ENCODE measurements at regions not wholly inside any gene's neighbourhood (a gene's known extent, or its start where the extent isn't known, plus 50 kb on each side); places are given as distances from the start of the nearest gene placed in this dataset.

- Histone ChIP-seq H3K4me3 (ENCODE audit: extremely low read depth, insufficient read depth, low read length, poor library complexity, severe bottlenecking) (no peak overlapping the region), H3K36me3 (ENCODE audit: control insufficient read depth, insufficient read depth, low read length) (no peaks in the 10 kb centered on the region), H3K4me1 (ENCODE audit: control insufficient read depth, insufficient read depth, low read length, poor library complexity, severe bottlenecking) (no peaks in the 10 kb centered on the region), H3K9me3 (ENCODE audit: control insufficient read depth, low read length) (no peaks in the 10 kb centered on the region), H3K27ac (ENCODE audit: low read depth, low read length, severe bottlenecking) (no peak overlapping the region)
- WGBS, 2 experiments (ENCODE audit: insufficient coverage in 2 of 2), result 100% methylated on average over 1 of the region's 1 CpG
These were observed 181.0 kb downstream of the SPP2 start for GRCh38 chr2:234231460-234231859.

GRCh38 chr2:234219046-234219310 lies 168.5 kb downstream of the SPP2 start:
- Histone ChIP-seq H3K9me3 (ENCODE audit: control insufficient read depth, low read length) (no peaks in the 10 kb centered on the region), H3K27ac (ENCODE audit: low read depth, low read length, severe bottlenecking) (no peak overlapping the region), H3K36me3 (ENCODE audit: control insufficient read depth, insufficient read depth, low read length) (no peaks in the 10 kb centered on the region), H3K4me1 (ENCODE audit: control insufficient read depth, insufficient read depth, low read length, poor library complexity, severe bottlenecking) (no peaks in the 10 kb centered on the region), H3K4me3 (ENCODE audit: extremely low read depth, insufficient read depth, low read length, poor library complexity, severe bottlenecking) (no peak overlapping the region)
- WGBS, 2 experiments (ENCODE audit: insufficient coverage in 2 of 2), result 100% methylated on average over 1 to 2 of the region's 4 CpGs

GRCh38 chr2:234218266-234219045 lies 168.0 kb downstream of the SPP2 start:
- Histone ChIP-seq H3K9me3 (ENCODE audit: control insufficient read depth, low read length) (no peaks in the 10 kb centered on the region), H3K27ac (ENCODE audit: low read depth, low read length, severe bottlenecking) (no peak overlapping the region)
- WGBS, 2 experiments (ENCODE audit: insufficient coverage in 2 of 2), result 95 to 96% methylated on average over 7 to 9 of the region's 11 CpGs

GRCh38 chr2:234212534-234212933 lies 162.0 kb downstream of the SPP2 start:
- Histone ChIP-seq H3K4me1 (ENCODE audit: control insufficient read depth, insufficient read depth, low read length, poor library complexity, severe bottlenecking) (no peaks in the 10 kb centered on the region), H3K27ac (ENCODE audit: low read depth, low read length, severe bottlenecking) (no peak overlapping the region), H3K36me3 (ENCODE audit: control insufficient read depth, insufficient read depth, low read length) (no peaks in the 10 kb centered on the region), H3K9me3 (ENCODE audit: control insufficient read depth, low read length) (no peaks in the 10 kb centered on the region), H3K4me3 (ENCODE audit: extremely low read depth, insufficient read depth, low read length, poor library complexity, severe bottlenecking) (no peak overlapping the region)
- 80 to 83% methylated on average over 7 to 8 of the region's 8 CpGs for WGBS, 2 experiments (ENCODE audit: insufficient coverage in 2 of 2)

More at GRCh38 chr2:234218266-234219045, 168.0 kb downstream of the SPP2 start:
- H3K36me3 ChIP-seq (ENCODE audit: control insufficient read depth, insufficient read depth, low read length), result no peaks in the 10 kb centered on the region
- H3K4me1 ChIP-seq (ENCODE audit: control insufficient read depth, insufficient read depth, low read length, poor library complexity, severe bottlenecking), result no peaks in the 10 kb centered on the region
- no peak overlapping the region for H3K4me3 ChIP-seq (ENCODE audit: extremely low read depth, insufficient read depth, low read length, poor library complexity, severe bottlenecking)

GRCh38 chr2:234211797-234212196 lies 161.3 kb downstream of the SPP2 start:
- no peak overlapping the region for H3K27ac ChIP-seq (ENCODE audit: low read depth, low read length, severe bottlenecking)
- no peaks in the 10 kb centered on the region for H3K4me1 ChIP-seq (ENCODE audit: control insufficient read depth, insufficient read depth, low read length, poor library complexity, severe bottlenecking)
- 90% methylated on average over 2 of the region's 4 CpGs; no CpG with 5 or more reads in 1 of the 2 experiments for WGBS, 2 experiments (ENCODE audit: insufficient coverage in 2 of 2)

GRCh38 chr2:234206738-234207137 lies 156.2 kb downstream of the SPP2 start:
- 100% methylated on average over 1 of the region's 2 CpGs for WGBS, 2 experiments (ENCODE audit: insufficient coverage in 2 of 2)
- H3K4me3 ChIP-seq (ENCODE audit: extremely low read depth, insufficient read depth, low read length, poor library complexity, severe bottlenecking), result no peak overlapping the region
- no peaks in the 10 kb centered on the region for H3K9me3 ChIP-seq (ENCODE audit: control insufficient read depth, low read length)
- no peaks in the 10 kb centered on the region for H3K36me3 ChIP-seq (ENCODE audit: control insufficient read depth, insufficient read depth, low read length)
- H3K27ac ChIP-seq (ENCODE audit: low read depth, low read length, severe bottlenecking), result no peak overlapping the region
- peaks cover 8% of the 10 kb centered on the region for H3K4me1 ChIP-seq (ENCODE audit: control insufficient read depth, insufficient read depth, low read length, poor library complexity, severe bottlenecking)

More at GRCh38 chr2:234211797-234212196, 161.3 kb downstream of the SPP2 start:
- Histone ChIP-seq H3K4me3 (ENCODE audit: extremely low read depth, insufficient read depth, low read length, poor library complexity, severe bottlenecking) (no peak overlapping the region), H3K9me3 (ENCODE audit: control insufficient read depth, low read length) (no peaks in the 10 kb centered on the region), H3K36me3 (ENCODE audit: control insufficient read depth, insufficient read depth, low read length) (no peaks in the 10 kb centered on the region)

GRCh38 chr2:234204480-234204879 lies 154.0 kb downstream of the SPP2 start:
- Histone ChIP-seq H3K4me3 (ENCODE audit: extremely low read depth, insufficient read depth, low read length, poor library complexity, severe bottlenecking) (no peak overlapping the region), H3K27ac (ENCODE audit: low read depth, low read length, severe bottlenecking) (no peak overlapping the region), H3K9me3 (ENCODE audit: control insufficient read depth, low read length) (no peaks in the 10 kb centered on the region), H3K4me1 (ENCODE audit: control insufficient read depth, insufficient read depth, low read length, poor library complexity, severe bottlenecking) (peaks cover 8% of the 10 kb centered on the region), H3K36me3 (ENCODE audit: control insufficient read depth, insufficient read depth, low read length) (no peaks in the 10 kb centered on the region)
- WGBS, 2 experiments (ENCODE audit: insufficient coverage in 2 of 2), result no CpG with 5 or more reads among the region's 1 CpG

- no peak overlapping the region for H3K4me3 ChIP-seq (ENCODE audit: extremely low read depth, insufficient read depth, low read length, poor library complexity, severe bottlenecking)
- H3K27ac ChIP-seq (ENCODE audit: low read depth, low read length, severe bottlenecking), result peak overlapping the region; percentile 87
- WGBS, 2 experiments (ENCODE audit: insufficient coverage in 2 of 2), result 84 to 93% methylated on average over 7 to 9 of the region's 12 CpGs
These were observed 152.9 kb downstream of the SPP2 start for GRCh38 chr2:234203135-234203984.

GRCh38 chr2:234202601-234203000 lies 152.1 kb downstream of the SPP2 start:
- H3K9me3 ChIP-seq (ENCODE audit: control insufficient read depth, low read length), result no peaks in the 10 kb centered on the region
- WGBS, 2 experiments (ENCODE audit: insufficient coverage in 2 of 2), result 86% methylated on average over 1 of the region's 2 CpGs; no CpG with 5 or more reads in 1 of the 2 experiments
- peaks cover 8% of the 10 kb centered on the region for H3K4me1 ChIP-seq (ENCODE audit: control insufficient read depth, insufficient read depth, low read length, poor library complexity, severe bottlenecking)
- H3K36me3 ChIP-seq (ENCODE audit: control insufficient read depth, insufficient read depth, low read length), result no peaks in the 10 kb centered on the region
- H3K27ac ChIP-seq (ENCODE audit: low read depth, low read length, severe bottlenecking), result peak overlapping the region; percentile 87
- no peak overlapping the region for H3K4me3 ChIP-seq (ENCODE audit: extremely low read depth, insufficient read depth, low read length, poor library complexity, severe bottlenecking)

More at GRCh38 chr2:234203135-234203984, 152.9 kb downstream of the SPP2 start:
- peaks cover 8% of the 10 kb centered on the region for H3K4me1 ChIP-seq (ENCODE audit: control insufficient read depth, insufficient read depth, low read length, poor library complexity, severe bottlenecking)
- H3K36me3 ChIP-seq (ENCODE audit: control insufficient read depth, insufficient read depth, low read length), result no peaks in the 10 kb centered on the region
- H3K9me3 ChIP-seq (ENCODE audit: control insufficient read depth, low read length), result no peaks in the 10 kb centered on the region

- Histone ChIP-seq H3K9me3 (ENCODE audit: control insufficient read depth, low read length) (no peaks in the 10 kb centered on the region), H3K4me1 (ENCODE audit: control insufficient read depth, insufficient read depth, low read length, poor library complexity, severe bottlenecking) (peaks cover 8% of the 10 kb centered on the region), H3K4me3 (ENCODE audit: extremely low read depth, insufficient read depth, low read length, poor library complexity, severe bottlenecking) (no peak overlapping the region), H3K27ac (ENCODE audit: low read depth, low read length, severe bottlenecking) (no peak overlapping the region), H3K36me3 (ENCODE audit: control insufficient read depth, insufficient read depth, low read length) (no peaks in the 10 kb centered on the region)
- no CpG with 5 or more reads among the region's 3 CpGs for WGBS, 2 experiments (ENCODE audit: insufficient coverage in 2 of 2)
These were observed 149.5 kb downstream of the SPP2 start for GRCh38 chr2:234199996-234200395.

GRCh38 chr2:234198976-234199375 lies 148.5 kb downstream of the SPP2 start:
- no peaks in the 10 kb centered on the region for H3K36me3 ChIP-seq (ENCODE audit: control insufficient read depth, insufficient read depth, low read length)
- no peak overlapping the region for H3K4me3 ChIP-seq (ENCODE audit: extremely low read depth, insufficient read depth, low read length, poor library complexity, severe bottlenecking)
- H3K4me1 ChIP-seq (ENCODE audit: control insufficient read depth, insufficient read depth, low read length, poor library complexity, severe bottlenecking), result peaks cover 8% of the 10 kb centered on the region
- WGBS, 2 experiments (ENCODE audit: insufficient coverage in 2 of 2), result 83 to 93% methylated on average over 1 to 3 of the region's 4 CpGs
- no peaks in the 10 kb centered on the region for H3K9me3 ChIP-seq (ENCODE audit: control insufficient read depth, low read length)
- H3K27ac ChIP-seq (ENCODE audit: low read depth, low read length, severe bottlenecking), result no peak overlapping the region
